Activated effector memory CD4-positive, alpha-beta T cell treated with anti-CD3 and anti-CD28 coated beads, Interleukin-2, amount 50 U/mL, for 16 hours (primary cell): ENCODE measurements at regions not wholly inside any gene's neighbourhood (a gene's known extent, or its start where the extent isn't known, plus 50 kb on each side); places are given as distances from the start of the nearest gene placed in this dataset.

Experiments
- DNase-seq: peaks from one replicate; pipeline ENCODE4 v3.0.0-alpha.2; 2020

GRCh38 chr1:224850446-224850845 lies 79.0 kb upstream of the DNAH14 start:
- no peak for DNase-seq

GRCh38 chr1:224851210-224851847 lies 78.1 kb upstream of the DNAH14 start:
- peak; percentile 84 for DNase-seq

- no peak for DNase-seq
These were observed 77.6 kb upstream of the DNAH14 start for GRCh38 chr1:224851848-224852261.

GRCh38 chr1:224852901-224853568 lies 76.4 kb upstream of the DNAH14 start:
- no peak for DNase-seq

GRCh38 chr1:224856973-224857372 lies 72.5 kb upstream of the DNAH14 start:
- DNase-seq = no peak

- no peak for DNase-seq
These were observed 69.8 kb upstream of the DNAH14 start for GRCh38 chr1:224859651-224860050.

- no peak for DNase-seq
These were observed 68.8 kb upstream of the DNAH14 start for GRCh38 chr1:224860488-224861338.

- no peak for DNase-seq
These were observed 68.1 kb upstream of the DNAH14 start for GRCh38 chr1:224861339-224861716.

GRCh38 chr1:224863486-224863885 lies 66.0 kb upstream of the DNAH14 start:
- no peak for DNase-seq

GRCh38 chr1:224864006-224864405 lies 65.5 kb upstream of the DNAH14 start:
- DNase-seq = no peak

GRCh38 chr1:224865510-224865909 lies 64.0 kb upstream of the DNAH14 start:
- no peak for DNase-seq

- no peak for DNase-seq
These were observed 62.5 kb upstream of the DNAH14 start for GRCh38 chr1:224866940-224867339.

GRCh38 chr1:224867715-224868114 lies 61.8 kb upstream of the DNAH14 start:
- DNase-seq = no peak

- no peak for DNase-seq
These were observed 56.5 kb upstream of the DNAH14 start for GRCh38 chr1:224872832-224873433.

- no peak for DNase-seq
These were observed 55.8 kb upstream of the DNAH14 start for GRCh38 chr1:224873434-224874369.

- no peak for DNase-seq
These were observed 54.7 kb upstream of the DNAH14 start for GRCh38 chr1:224874775-224875174.

- DNase-seq = no peak
These were observed 50.2 kb upstream of the DNAH14 start for GRCh38 chr1:224879162-224879803.
